ENCODE measurements at regions not wholly inside any gene's neighbourhood (a gene's known extent, or its start where the extent isn't known, plus 50 kb on each side); places are given as distances from the start of the nearest gene placed in this dataset.

DNA sequence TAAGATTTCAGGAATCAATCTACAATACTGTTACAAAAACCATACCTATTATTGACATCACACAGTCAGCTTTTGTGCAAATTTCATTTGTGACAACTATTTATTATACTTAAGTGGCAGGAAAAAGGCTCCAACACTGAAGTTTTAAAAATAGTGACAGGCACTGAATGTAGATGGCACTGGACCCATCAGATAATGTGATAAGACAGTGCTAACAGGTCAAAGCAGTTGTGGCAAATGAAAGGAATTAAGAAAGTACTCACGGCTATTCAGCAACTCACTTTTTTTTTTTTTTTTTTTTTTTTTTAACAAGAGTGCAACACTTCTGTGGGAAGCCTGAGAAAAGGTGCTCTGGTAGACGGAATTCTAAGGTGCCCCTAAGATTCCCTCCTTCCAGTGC lies 115.0 kb upstream of the MEF2C start:
- Histone ChIP-seq H3K36me3 (no peaks in the 10 kb centered on the region), H3K4me1 (no peaks in the 10 kb centered on the region), H3K27ac (no peak overlapping the region), H3K4me3 (no peak overlapping the region), H3K27me3 (no peaks in the 10 kb centered on the region), H3K9me3 (no peaks in the 10 kb centered on the region)
- TF ChIP-seq, protein P1, sequence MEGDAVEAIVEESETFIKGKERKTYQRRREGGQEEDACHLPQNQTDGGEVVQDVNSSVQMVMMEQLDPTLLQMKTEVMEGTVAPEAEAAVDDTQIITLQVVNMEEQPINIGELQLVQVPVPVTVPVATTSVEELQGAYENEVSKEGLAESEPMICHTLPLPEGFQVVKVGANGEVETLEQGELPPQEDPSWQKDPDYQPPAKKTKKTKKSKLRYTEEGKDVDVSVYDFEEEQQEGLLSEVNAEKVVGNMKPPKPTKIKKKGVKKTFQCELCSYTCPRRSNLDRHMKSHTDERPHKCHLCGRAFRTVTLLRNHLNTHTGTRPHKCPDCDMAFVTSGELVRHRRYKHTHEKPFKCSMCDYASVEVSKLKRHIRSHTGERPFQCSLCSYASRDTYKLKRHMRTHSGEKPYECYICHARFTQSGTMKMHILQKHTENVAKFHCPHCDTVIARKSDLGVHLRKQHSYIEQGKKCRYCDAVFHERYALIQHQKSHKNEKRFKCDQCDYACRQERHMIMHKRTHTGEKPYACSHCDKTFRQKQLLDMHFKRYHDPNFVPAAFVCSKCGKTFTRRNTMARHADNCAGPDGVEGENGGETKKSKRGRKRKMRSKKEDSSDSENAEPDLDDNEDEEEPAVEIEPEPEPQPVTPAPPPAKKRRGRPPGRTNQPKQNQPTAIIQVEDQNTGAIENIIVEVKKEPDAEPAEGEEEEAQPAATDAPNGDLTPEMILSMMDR (IDR thresholded peaks at IDR 0.05), result no peak
- TF ChIP-seq EP300 (IDR thresholded peaks at IDR 0.05; ENCODE audit: low read depth) (no peak), POLR2A (IDR thresholded peaks at IDR 0.05) (no peak), POLR2AphosphoS5 (IDR thresholded peaks at IDR 0.05) (no peak)
- no peak for DNase-seq
- intact Hi-C loops (cut with DNase I; ENCODE audit: low total_unique reads), result no loop called here
- 22 to 81% methylated on average over 1 to 2 of the region's 2 CpGs for WGBS, 2 donors (ENCODE audit: low coverage in 1 of 2)
- in situ Hi-C loops (cut with MboI; ENCODE audit: low pct_ligation_motif_present in 1 of 4, low pct_unique_long_range_greater_than_20kb in 1 of 4, low sequenced_read_pairs in 3 of 4), result no loop called here

DNA sequence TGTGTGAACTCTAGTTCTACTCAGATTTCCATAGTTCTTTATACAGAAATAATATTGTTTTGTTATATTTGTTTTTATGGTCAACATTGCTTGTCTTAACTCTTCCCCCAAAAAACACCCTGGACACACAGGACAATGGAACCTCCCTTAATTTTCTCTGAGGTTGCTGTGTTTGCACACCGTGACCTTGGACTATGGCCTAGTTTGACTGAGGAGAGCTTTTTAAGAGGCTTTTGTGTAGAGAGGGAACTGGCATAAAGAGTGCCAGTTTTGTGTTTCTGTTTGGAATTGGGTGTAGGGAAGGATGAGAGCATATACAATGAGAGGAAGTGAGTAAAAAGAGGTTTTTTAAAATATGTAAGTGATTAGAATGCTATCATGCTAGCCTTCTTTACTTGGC lies 101.1 kb upstream of the MEF2C start:
- Histone ChIP-seq H3K9me3 (no peaks in the 10 kb centered on the region), H3K27ac (no peak overlapping the region), H3K4me3 (no peak overlapping the region), H3K27me3 (no peaks in the 10 kb centered on the region), H3K36me3 (no peaks in the 10 kb centered on the region), H3K4me1 (no peaks in the 10 kb centered on the region)
- 80 to 100% methylated on average over 1 of the region's 1 CpG for WGBS, 2 donors (ENCODE audit: low coverage in 1 of 2)
- no peak for TF ChIP-seq POLR2A (IDR thresholded peaks at IDR 0.05)
- TF ChIP-seq, protein P1 (IDR thresholded peaks at IDR 0.05), result no peak
- no peak for TF ChIP-seq POLR2AphosphoS5 (IDR thresholded peaks at IDR 0.05)
- no peak for TF ChIP-seq EP300 (IDR thresholded peaks at IDR 0.05; ENCODE audit: low read depth)
- intact Hi-C loops (cut with DNase I; ENCODE audit: low total_unique reads), result no loop called here
- in situ Hi-C loops (cut with MboI; ENCODE audit: low pct_ligation_motif_present in 1 of 4, low pct_unique_long_range_greater_than_20kb in 1 of 4, low sequenced_read_pairs in 3 of 4), result no loop called here
- no peak for DNase-seq

DNA sequence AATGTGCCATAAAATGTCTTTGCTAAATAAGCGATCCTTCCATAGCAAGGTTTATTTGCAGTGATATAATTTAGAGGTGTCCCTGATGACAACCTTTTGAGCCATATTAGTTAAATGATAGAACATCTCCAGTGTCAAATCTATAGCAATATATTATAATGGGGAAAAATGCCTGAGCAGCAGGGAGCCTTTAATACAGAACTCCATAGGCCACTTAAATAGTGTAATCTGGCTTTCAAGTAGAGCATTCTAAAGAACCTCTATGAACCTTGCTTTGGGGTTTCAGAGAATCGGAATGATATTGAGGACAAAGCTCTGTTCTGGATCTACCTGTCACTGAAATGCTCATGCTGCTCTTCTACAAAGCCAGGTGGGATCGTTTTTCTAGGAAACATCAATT lies 96.7 kb upstream of the MEF2C start:
- in situ Hi-C loops (cut with MboI; ENCODE audit: low pct_ligation_motif_present in 1 of 4, low pct_unique_long_range_greater_than_20kb in 1 of 4, low sequenced_read_pairs in 3 of 4), result no loop called here
- no peaks in the 10 kb centered on the region for H3K36me3 ChIP-seq
- H3K9me3 ChIP-seq, result no peaks in the 10 kb centered on the region
- no peak overlapping the region for H3K4me3 ChIP-seq
- TF ChIP-seq, protein P1 (IDR thresholded peaks at IDR 0.05), result no peak
- TF ChIP-seq EP300 (IDR thresholded peaks at IDR 0.05; ENCODE audit: low read depth) (no peak), POLR2A (IDR thresholded peaks at IDR 0.05) (no peak), POLR2AphosphoS5 (IDR thresholded peaks at IDR 0.05) (no peak)
- intact Hi-C loops (cut with DNase I; ENCODE audit: low total_unique reads), result no loop called here
- H3K4me1 ChIP-seq, result no peaks in the 10 kb centered on the region
- no peak for DNase-seq
- H3K27me3 ChIP-seq, result no peaks in the 10 kb centered on the region
- WGBS, 2 donors (ENCODE audit: low coverage in 1 of 2), result 74 to 79% methylated on average over 2 to 3 of the region's 3 CpGs
- no peak overlapping the region for H3K27ac ChIP-seq

DNA sequence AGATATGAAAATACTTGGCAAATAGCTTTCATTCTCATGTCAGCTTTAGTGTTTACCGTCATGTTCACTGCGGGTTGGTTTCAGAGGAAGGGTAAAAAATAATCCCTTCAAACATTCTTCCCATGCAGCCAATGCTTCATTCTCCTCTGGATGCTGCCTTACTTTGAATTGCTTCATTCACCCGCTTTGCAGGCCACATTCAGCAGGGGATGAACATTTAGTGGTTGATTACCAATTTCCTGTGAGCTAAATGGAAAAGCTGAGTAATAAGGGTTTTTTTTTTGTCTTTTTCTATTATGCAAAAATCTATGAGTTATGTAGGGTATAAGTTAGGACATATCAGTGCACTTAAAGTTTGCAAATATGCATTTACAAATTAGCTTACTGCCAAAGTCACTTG lies 96.3 kb upstream of the MEF2C start:
- no peaks in the 10 kb centered on the region for H3K27me3 ChIP-seq
- no peak overlapping the region for H3K27ac ChIP-seq
- H3K9me3 ChIP-seq, result no peaks in the 10 kb centered on the region
- DNase-seq, result no peak
- intact Hi-C loops (cut with DNase I; ENCODE audit: low total_unique reads) (no loop called here), in situ Hi-C loops (cut with MboI; ENCODE audit: low pct_ligation_motif_present in 1 of 4, low pct_unique_long_range_greater_than_20kb in 1 of 4, low sequenced_read_pairs in 3 of 4) (no loop called here)
- 45 to 66% methylated on average over 3 of the region's 3 CpGs for WGBS, 2 donors (ENCODE audit: low coverage in 1 of 2)
- H3K36me3 ChIP-seq, result no peaks in the 10 kb centered on the region
- TF ChIP-seq, protein P1 (IDR thresholded peaks at IDR 0.05), result no peak
- no peak for TF ChIP-seq EP300 (IDR thresholded peaks at IDR 0.05; ENCODE audit: low read depth)
- TF ChIP-seq POLR2AphosphoS5 (IDR thresholded peaks at IDR 0.05), result no peak
- no peak for TF ChIP-seq POLR2A (IDR thresholded peaks at IDR 0.05)
- no peak overlapping the region for H3K4me3 ChIP-seq
- no peaks in the 10 kb centered on the region for H3K4me1 ChIP-seq
